GM20000 (cell line): ENCODE measurements at regions not wholly inside any gene's neighbourhood (a gene's known extent, or its start where the extent isn't known, plus 50 kb on each side); places are given as distances from the start of the nearest gene placed in this dataset.

Source experiments
- DNase-seq: peaks from one replicate; pipeline ENCODE4 v3.0.0; 2012; ENCODE audit warnings: low spot score
- TF ChIP-seq, protein P1 (sequence below): IDR thresholded peaks from 2 replicates; pipeline ENCODE4 v1.5.1; 2012; ENCODE audit warnings: mild to moderate bottlenecking, control low read depth; ENCODE audit errors: extremely low read depth, missing control alignments

- TF ChIP-seq, protein P1, sequence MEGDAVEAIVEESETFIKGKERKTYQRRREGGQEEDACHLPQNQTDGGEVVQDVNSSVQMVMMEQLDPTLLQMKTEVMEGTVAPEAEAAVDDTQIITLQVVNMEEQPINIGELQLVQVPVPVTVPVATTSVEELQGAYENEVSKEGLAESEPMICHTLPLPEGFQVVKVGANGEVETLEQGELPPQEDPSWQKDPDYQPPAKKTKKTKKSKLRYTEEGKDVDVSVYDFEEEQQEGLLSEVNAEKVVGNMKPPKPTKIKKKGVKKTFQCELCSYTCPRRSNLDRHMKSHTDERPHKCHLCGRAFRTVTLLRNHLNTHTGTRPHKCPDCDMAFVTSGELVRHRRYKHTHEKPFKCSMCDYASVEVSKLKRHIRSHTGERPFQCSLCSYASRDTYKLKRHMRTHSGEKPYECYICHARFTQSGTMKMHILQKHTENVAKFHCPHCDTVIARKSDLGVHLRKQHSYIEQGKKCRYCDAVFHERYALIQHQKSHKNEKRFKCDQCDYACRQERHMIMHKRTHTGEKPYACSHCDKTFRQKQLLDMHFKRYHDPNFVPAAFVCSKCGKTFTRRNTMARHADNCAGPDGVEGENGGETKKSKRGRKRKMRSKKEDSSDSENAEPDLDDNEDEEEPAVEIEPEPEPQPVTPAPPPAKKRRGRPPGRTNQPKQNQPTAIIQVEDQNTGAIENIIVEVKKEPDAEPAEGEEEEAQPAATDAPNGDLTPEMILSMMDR: no peak
- no peak for DNase-seq
Observed at GRCh38 chr5:72693546-72694205, 122.8 kb upstream of the TNPO1 start.

GRCh38 chr5:72692651-72693442 is 123.6 kb upstream of the TNPO1 start:
- DNase-seq: no peak
- TF ChIP-seq, protein P1: no peak

GRCh38 chr5:72692231-72692637 is 124.2 kb upstream of the TNPO1 start:
- DNase-seq: no peak
- TF ChIP-seq, protein P1: no peak

GRCh38 chr5:72691751-72692150 is 124.7 kb upstream of the TNPO1 start:
- DNase-seq: no peak
- TF ChIP-seq, protein P1: no peak

GRCh38 chr5:72688916-72689315 is 127.5 kb upstream of the TNPO1 start:
- TF ChIP-seq, protein P1: no peak
- no peak for DNase-seq

DNA sequence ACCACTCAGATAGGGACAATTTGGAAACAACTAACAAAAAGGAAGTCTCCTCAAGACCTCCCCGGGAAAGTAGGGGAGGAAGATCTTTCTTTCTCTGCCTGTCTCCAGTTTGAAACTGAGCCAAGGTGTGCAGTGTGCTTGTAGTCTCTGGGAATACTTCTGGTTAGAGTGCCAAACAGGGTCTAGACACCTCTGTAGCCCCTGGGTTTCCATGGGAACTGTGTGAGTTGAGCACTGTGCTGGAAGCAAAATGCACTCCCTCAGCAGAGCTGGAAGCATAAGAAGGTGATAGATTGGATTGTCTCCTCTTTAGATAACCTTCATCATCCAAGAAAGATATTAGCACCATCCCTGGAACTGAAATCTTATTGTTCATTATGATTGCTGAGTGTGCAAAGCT is 129.2 kb upstream of the TNPO1 start:
- no peak for DNase-seq
- TF ChIP-seq, protein P1: no peak

DNA sequence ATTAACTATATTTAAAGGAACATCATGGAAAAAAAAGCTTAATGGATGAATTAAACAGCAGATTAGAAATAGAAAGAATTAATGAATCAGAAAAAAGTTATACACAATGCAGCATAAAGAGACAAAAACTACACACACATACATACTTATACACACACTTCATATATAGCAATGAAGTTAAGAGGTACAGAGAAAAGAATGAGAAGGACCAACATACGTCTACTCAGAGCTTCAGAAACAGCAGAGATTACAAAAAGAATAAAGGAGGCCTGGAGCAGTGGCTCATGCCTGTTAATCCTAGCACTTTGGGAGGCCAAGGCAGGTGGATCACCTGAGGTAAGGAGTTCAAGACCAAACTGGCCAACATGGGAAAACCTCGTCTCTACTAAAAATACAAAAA is 133.9 kb upstream of the TNPO1 start:
- no peak for DNase-seq
- TF ChIP-seq, protein P1: no peak
